GM19351 (cell line): ENCODE measurements at regions not wholly inside any gene's neighbourhood (a gene's known extent, or its start where the extent isn't known, plus 50 kb on each side); places are given as distances from the start of the nearest gene placed in this dataset.
"Not testable (repeated sequence)": the region's sequence is repeated elsewhere in the genome, so short reads cannot be mapped to it uniquely, and the experiment has no call there.

Experiments
- ATAC-seq: cut with Tn5 transposase; IDR thresholded peaks from one replicate; pipeline ENCODE4 v1.9.1; 2021; ENCODE audit warnings: mild to moderate bottlenecking, moderate library complexity; ENCODE audit not compliant: unreplicated experiment

GRCh38 chr6:16911088-16911487 is 149.8 kb upstream of the ATXN1 start:
- no peak for ATAC-seq

- no peak for ATAC-seq
Measured at GRCh38 chr6:16909658-16910360, 148.5 kb upstream of the ATXN1 start.

GRCh38 chr6:16907991-16908390 is 146.7 kb upstream of the ATXN1 start:
- no peak for ATAC-seq

- ATAC-seq = peak; percentile 82
Measured at GRCh38 chr6:16904957-16905356, 143.7 kb upstream of the ATXN1 start.

- no peak for ATAC-seq
Measured at GRCh38 chr6:16903470-16903869, 142.2 kb upstream of the ATXN1 start.

- no peak for ATAC-seq
Measured at GRCh38 chr6:16902502-16902901, 141.2 kb upstream of the ATXN1 start.

GRCh38 chr6:16901782-16902181 is 140.5 kb upstream of the ATXN1 start:
- no peak for ATAC-seq

GRCh38 chr6:16901306-16901705 is 140.0 kb upstream of the ATXN1 start:
- ATAC-seq = no peak

- no peak for ATAC-seq
Measured at GRCh38 chr6:16898640-16899396, 137.6 kb upstream of the ATXN1 start.

GRCh38 chr6:16897669-16898068 is 136.4 kb upstream of the ATXN1 start:
- ATAC-seq = no peak

- no peak for ATAC-seq
Measured at GRCh38 chr6:16894301-16894700, 133.0 kb upstream of the ATXN1 start.

- not testable (repeated sequence) for ATAC-seq
Measured at GRCh38 chr6:16891110-16891509, 129.8 kb upstream of the ATXN1 start.

GRCh38 chr6:16885411-16886160 is 124.3 kb upstream of the ATXN1 start:
- no peak for ATAC-seq

GRCh38 chr6:16884526-16884925 is 123.3 kb upstream of the ATXN1 start:
- no peak for ATAC-seq

- no peak for ATAC-seq
Measured at GRCh38 chr6:16883414-16883813, 122.2 kb upstream of the ATXN1 start.

GRCh38 chr6:16882230-16882629 is 121.0 kb upstream of the ATXN1 start:
- ATAC-seq = no peak

- not testable (repeated sequence) for ATAC-seq
Measured at GRCh38 chr6:16876852-16877251, 115.6 kb upstream of the ATXN1 start.

- no peak for ATAC-seq
Measured at GRCh38 chr6:16876201-16876600, 114.9 kb upstream of the ATXN1 start.

- no peak for ATAC-seq
Measured at GRCh38 chr6:16873698-16874097, 112.4 kb upstream of the ATXN1 start.

- no peak for ATAC-seq
Measured at GRCh38 chr6:16872543-16873235, 111.4 kb upstream of the ATXN1 start.

GRCh38 chr6:16871047-16871446 is 109.8 kb upstream of the ATXN1 start:
- no peak for ATAC-seq
